Fibroblast of lung (primary cell): ENCODE measurements at regions not wholly inside any gene's neighbourhood (a gene's known extent, or its start where the extent isn't known, plus 50 kb on each side); places are given as distances from the start of the nearest gene placed in this dataset.

Experiments used
- DNase-seq, 2 donors: peaks; one replicate each; pipeline versions ENCODE4 v3.0.0 to v3.0.0-alpha.2; 2010; ENCODE audit warnings: low read depth in 2 of 2
- H2AFZ ChIP-seq: 2 replicates; pipeline ENCODE4 v1.5.1; 2012; ENCODE audit warnings: low read length, control low read depth, inconsistent platforms
- H3K27ac ChIP-seq: 2 replicates; pipeline ENCODE4 v1.5.1; 2011; ENCODE audit warnings: low read length, control low read depth; ENCODE audit not compliant: insufficient read depth
- H3K27me3 ChIP-seq: 2 replicates; pipeline ENCODE4 v1.5.1; 2011; ENCODE audit warnings: mild to moderate bottlenecking, low read length; ENCODE audit not compliant: control insufficient read depth, insufficient read depth
- H3K36me3 ChIP-seq: 2 replicates; pipeline ENCODE4 v1.5.1; 2011; ENCODE audit warnings: low read length; ENCODE audit not compliant: control insufficient read depth, insufficient read depth
- H3K4me1 ChIP-seq: 2 replicates; pipeline ENCODE4 v1.5.1; 2011; ENCODE audit warnings: low read length; ENCODE audit not compliant: control insufficient read depth, insufficient read depth; ENCODE audit errors: extremely low read depth
- H3K4me2 ChIP-seq: 2 replicates; pipeline ENCODE4 v1.5.1; 2011; ENCODE audit warnings: low read length, control low read depth; ENCODE audit not compliant: insufficient read depth; ENCODE audit errors: extremely low read depth
- H3K4me3 ChIP-seq, 4 experiments: fragments of 200-600 bp in 1 of 4; sonication (generic) in 1 of 4; replicated peaks in 1 of 4; 2 replicates each; pipeline ENCODE4 v1.5.1; 2011 to 2016; ENCODE audit warnings: low read length in 4 of 4, low read depth in 3 of 4, mild to moderate bottlenecking in 3 of 4, control low read depth in 2 of 4, inconsistent platforms in 1 of 4, mixed read lengths in 1 of 4; ENCODE audit not compliant: insufficient read depth in 1 of 4; ENCODE audit errors: control extremely low read depth in 1 of 4
- H3K79me2 ChIP-seq: 2 replicates; pipeline ENCODE4 v1.5.1; 2012; ENCODE audit warnings: mild to moderate bottlenecking, low read length, inconsistent platforms; ENCODE audit not compliant: control insufficient read depth, insufficient read depth
- H3K9ac ChIP-seq: 2 replicates; pipeline ENCODE4 v1.5.1; 2011; ENCODE audit warnings: mild to moderate bottlenecking, low read length, control low read depth; ENCODE audit not compliant: insufficient read depth
- H3K9me3 ChIP-seq: 2 replicates; pipeline ENCODE4 v1.5.1; 2012; ENCODE audit warnings: low read depth, low read length; ENCODE audit not compliant: control insufficient read depth, insufficient read depth
- H4K20me1 ChIP-seq: 2 replicates; pipeline ENCODE4 v1.5.1; 2011; ENCODE audit warnings: low read length; ENCODE audit not compliant: control insufficient read depth, insufficient read depth; ENCODE audit errors: extremely low read depth
- CTCF ChIP-seq, 2 donors: IDR thresholded peaks in 1 of 2; conservative IDR thresholded peaks in 1 of 2; 1 replicate in 1 of 2; 2 replicates in 1 of 2; pipeline ENCODE4 v1.5.1; 2011 to 2012; ENCODE audit warnings: low read length in 2 of 2, control low read depth in 1 of 2, inconsistent platforms in 1 of 2, low read depth in 1 of 2, mild to moderate bottlenecking in 1 of 2
- EZH2 ChIP-seq: IDR thresholded peaks from 2 replicates; pipeline ENCODE4 v1.5.1; 2012; ENCODE audit warnings: low read length, control low read depth, mild to moderate bottlenecking; ENCODE audit errors: missing control alignments

- Histone ChIP-seq H3K4me2 (no peak overlapping the region), H3K79me2 (no peaks in the 10 kb centered on the region), H3K4me1 (no peaks in the 10 kb centered on the region), H3K9me3 (no peaks in the 10 kb centered on the region), H3K36me3 (no peaks in the 10 kb centered on the region), H3K27ac (no peak overlapping the region), H4K20me1 (no peaks in the 10 kb centered on the region), H3K27me3 (no peaks in the 10 kb centered on the region), H2AFZ (no peak overlapping the region), H3K9ac (no peak overlapping the region), H3K4me3 (no peak overlapping the region)
- TF ChIP-seq EZH2 (no peak), CTCF (conservative IDR thresholded peaks at IDR 0.05 in 1 of 2, IDR thresholded peaks at IDR 0.05 in 1 of 2; ENCODE audit: low read depth in 1 of 2, low read length in 2 of 2) (no peak)
- no peak for DNase-seq
Measured at GRCh38 chr2:215782965-215783364, 230.4 kb downstream of the MREG start.

DNA sequence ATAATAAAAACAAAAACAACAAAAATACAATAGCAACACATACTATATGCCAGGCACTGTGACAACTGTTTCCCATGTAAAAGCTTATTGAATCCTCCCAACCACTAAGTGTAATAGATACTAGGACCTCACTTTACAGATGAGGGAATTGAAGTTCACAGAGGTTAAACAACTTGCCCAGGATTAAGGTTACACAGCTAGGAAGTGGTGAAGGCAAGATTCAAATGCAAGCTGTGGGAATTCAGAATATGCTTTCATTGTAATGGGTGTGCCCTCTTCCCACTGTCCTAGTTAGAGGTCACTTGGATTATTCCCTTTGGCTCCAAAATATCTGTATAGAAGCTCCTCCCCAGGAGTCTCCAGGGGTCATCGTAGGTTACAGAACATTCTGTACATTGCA, 231.1 kb downstream of the MREG start:
- no peak overlapping the region for H3K4me3 ChIP-seq
- H3K4me2 ChIP-seq = no peak overlapping the region
- no peaks in the 10 kb centered on the region for H3K9me3 ChIP-seq
- TF ChIP-seq CTCF (conservative IDR thresholded peaks at IDR 0.05 in 1 of 2, IDR thresholded peaks at IDR 0.05 in 1 of 2; ENCODE audit: low read depth in 1 of 2, low read length in 2 of 2) = no peak
- TF ChIP-seq EZH2 = no peak
- no peak for DNase-seq
- H3K27me3 ChIP-seq = no peaks in the 10 kb centered on the region
- peaks cover 2% of the 10 kb centered on the region for H3K4me1 ChIP-seq
- no peak overlapping the region for H2AFZ ChIP-seq
- no peaks in the 10 kb centered on the region for H3K79me2 ChIP-seq
- no peaks in the 10 kb centered on the region for H3K36me3 ChIP-seq
- no peak overlapping the region for H3K27ac ChIP-seq
- no peak overlapping the region for H3K9ac ChIP-seq
- no peaks in the 10 kb centered on the region for H4K20me1 ChIP-seq

- Histone ChIP-seq H3K4me2 (no peak overlapping the region), H3K9me3 (no peaks in the 10 kb centered on the region), H3K27ac (no peak overlapping the region), H3K9ac (no peak overlapping the region), H3K79me2 (no peaks in the 10 kb centered on the region), H4K20me1 (no peaks in the 10 kb centered on the region), H2AFZ (no peak overlapping the region), H3K27me3 (no peaks in the 10 kb centered on the region), H3K4me1 (peaks cover 2% of the 10 kb centered on the region), H3K4me3 (no peak overlapping the region), H3K36me3 (no peaks in the 10 kb centered on the region)
- DNase-seq = no peak
- TF ChIP-seq CTCF (conservative IDR thresholded peaks at IDR 0.05 in 1 of 2, IDR thresholded peaks at IDR 0.05 in 1 of 2; ENCODE audit: low read depth in 1 of 2, low read length in 2 of 2) (no peak), EZH2 (no peak)
Measured at GRCh38 chr2:215780907-215781685, 232.3 kb downstream of the MREG start.
